Lower lobe of right lung (tissue), 2 donors: ENCODE measurements at regions not wholly inside any gene's neighbourhood (a gene's known extent, or its start where the extent isn't known, plus 50 kb on each side); places are given as distances from the start of the nearest gene placed in this dataset.
A peak's percentile ranks its signal among the peaks of the same experiment; 100 is the strongest.

Experiments used
- ATAC-seq, 2 donors: fragments of 200-7000 bp; cut with Tn5 transposase; one replicate each; pipeline ENCODE4 v1.9.1; 2020 to 2022; ENCODE audit warnings: mild to moderate bottlenecking in 2 of 2, moderate library complexity in 2 of 2
- DNase-seq: peaks from one replicate; pipeline ENCODE4 v3.0.0-alpha.2; 2020
- H3K27ac ChIP-seq: fragments of 200-600 bp; one replicate; pipeline ENCODE4 v1.8.0; 2022
- H3K27me3 ChIP-seq: fragments of 200-600 bp; one replicate; pipeline ENCODE4 v1.8.0; 2022; ENCODE audit warnings: low read depth
- H3K36me3 ChIP-seq: fragments of 200-600 bp; one replicate; pipeline ENCODE4 v1.8.0; 2022; ENCODE audit warnings: mild to moderate bottlenecking
- H3K4me1 ChIP-seq: fragments of 200-600 bp; one replicate; pipeline ENCODE4 v1.8.0; 2022
- H3K4me3 ChIP-seq: fragments of 200-600 bp; one replicate; pipeline ENCODE4 v1.8.0; 2022; ENCODE audit warnings: mild to moderate bottlenecking
- H3K9me3 ChIP-seq: fragments of 200-600 bp; one replicate; pipeline ENCODE4 v1.8.0; 2022
- CTCF ChIP-seq: fragments of 200-600 bp; IDR thresholded peaks from one replicate; pipeline ENCODE4 v1.8.0; 2022; ENCODE audit warnings: antibody characterized with exemption, mild to moderate bottlenecking
- intact Hi-C: fragments of 100-400 bp; cut with DNase I; formaldehyde crosslinking; loops from one replicate; pipeline ENCODE4 v1.11.0; 2022
- donor health status: DM: no; HTN: yes; CAD: no; lungs with severe emphysema.

DNA sequence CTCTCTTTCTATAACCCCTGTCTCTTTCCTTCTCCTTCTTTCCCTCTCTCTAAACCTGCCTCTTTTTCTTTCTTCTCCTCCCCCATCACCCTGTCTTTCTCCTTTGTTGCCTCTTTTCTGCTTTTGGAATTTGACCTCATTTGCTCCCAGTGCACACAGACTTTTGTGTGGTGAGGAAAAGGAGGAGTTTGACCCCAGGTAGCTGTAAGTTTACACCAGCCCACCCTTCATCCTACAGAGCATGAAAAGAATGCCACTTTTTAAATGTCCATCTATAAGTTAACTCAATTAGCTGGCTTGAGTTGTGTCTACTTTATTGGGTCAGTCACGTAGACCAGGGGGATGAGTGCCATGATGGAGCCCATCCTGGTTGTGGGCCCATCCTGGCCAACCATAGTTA is 146.8 kb upstream of the SLC38A2 start:
- H3K9me3 ChIP-seq, result no peaks in the 10 kb centered on the region
- H3K27me3 ChIP-seq, result no peaks in the 10 kb centered on the region
- H3K4me3 ChIP-seq, result no peak overlapping the region
- ATAC-seq, result no peak
- peak overlapping the region; percentile 46 for H3K27ac ChIP-seq
- H3K36me3 ChIP-seq, result no peaks in the 10 kb centered on the region
- intact Hi-C loops, result no loop called here
- peaks cover 23% of the 10 kb centered on the region for H3K4me1 ChIP-seq
- no peak for DNase-seq
- TF ChIP-seq CTCF, result no peak

GRCh38 chr12:46518729-46519128 is 146.2 kb upstream of the SLC38A2 start:
- Histone ChIP-seq H3K27ac (no peak overlapping the region), H3K27me3 (no peaks in the 10 kb centered on the region)
- intact Hi-C loops, result no loop called here

GRCh38 chr12:46518169-46518568 is 145.6 kb upstream of the SLC38A2 start:
- intact Hi-C loops, result no loop called here
- no peaks in the 10 kb centered on the region for H3K9me3 ChIP-seq
- no peak overlapping the region for H3K4me3 ChIP-seq
- ATAC-seq (peak; percentile 43 to 78), DNase-seq (no peak)
- TF ChIP-seq CTCF, result no peak
- H3K27ac ChIP-seq, result no peak overlapping the region
- peaks cover 23% of the 10 kb centered on the region for H3K4me1 ChIP-seq
- H3K36me3 ChIP-seq, result no peaks in the 10 kb centered on the region
- no peaks in the 10 kb centered on the region for H3K27me3 ChIP-seq

More at GRCh38 chr12:46518729-46519128, 146.2 kb upstream of the SLC38A2 start:
- Histone ChIP-seq H3K4me1 (peaks cover 23% of the 10 kb centered on the region), H3K4me3 (no peak overlapping the region), H3K9me3 (no peaks in the 10 kb centered on the region), H3K36me3 (no peaks in the 10 kb centered on the region)
- DNase-seq, result no peak
- ATAC-seq, result no peak
- no peak for TF ChIP-seq CTCF

DNA sequence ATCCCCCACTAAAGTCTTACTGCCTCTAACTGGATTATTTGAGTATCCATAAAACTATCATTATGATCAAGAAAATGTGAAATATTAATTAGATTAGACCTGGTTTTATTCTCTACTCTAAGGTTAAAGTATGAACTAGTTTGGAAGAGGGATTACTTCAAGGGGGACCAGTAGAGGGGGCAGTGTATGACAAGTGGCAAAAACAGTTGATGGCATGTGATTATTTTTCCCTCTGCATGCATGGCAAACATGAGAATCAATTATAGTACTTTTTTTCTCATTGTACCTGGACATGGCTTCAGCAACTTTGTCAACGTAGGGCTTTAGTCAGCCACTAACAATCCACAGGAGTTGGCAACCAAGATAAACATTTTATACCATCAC is 145.0 kb upstream of the SLC38A2 start:
- no peaks in the 10 kb centered on the region for H3K9me3 ChIP-seq
- H3K4me1 ChIP-seq, result peaks cover 20% of the 10 kb centered on the region
- no peak overlapping the region for H3K27ac ChIP-seq
- intact Hi-C loops, result no loop called here
- no peaks in the 10 kb centered on the region for H3K36me3 ChIP-seq
- H3K27me3 ChIP-seq, result no peaks in the 10 kb centered on the region
- no peak for TF ChIP-seq CTCF
- no peak overlapping the region for H3K4me3 ChIP-seq
- ATAC-seq (no peak), DNase-seq (no peak)

DNA sequence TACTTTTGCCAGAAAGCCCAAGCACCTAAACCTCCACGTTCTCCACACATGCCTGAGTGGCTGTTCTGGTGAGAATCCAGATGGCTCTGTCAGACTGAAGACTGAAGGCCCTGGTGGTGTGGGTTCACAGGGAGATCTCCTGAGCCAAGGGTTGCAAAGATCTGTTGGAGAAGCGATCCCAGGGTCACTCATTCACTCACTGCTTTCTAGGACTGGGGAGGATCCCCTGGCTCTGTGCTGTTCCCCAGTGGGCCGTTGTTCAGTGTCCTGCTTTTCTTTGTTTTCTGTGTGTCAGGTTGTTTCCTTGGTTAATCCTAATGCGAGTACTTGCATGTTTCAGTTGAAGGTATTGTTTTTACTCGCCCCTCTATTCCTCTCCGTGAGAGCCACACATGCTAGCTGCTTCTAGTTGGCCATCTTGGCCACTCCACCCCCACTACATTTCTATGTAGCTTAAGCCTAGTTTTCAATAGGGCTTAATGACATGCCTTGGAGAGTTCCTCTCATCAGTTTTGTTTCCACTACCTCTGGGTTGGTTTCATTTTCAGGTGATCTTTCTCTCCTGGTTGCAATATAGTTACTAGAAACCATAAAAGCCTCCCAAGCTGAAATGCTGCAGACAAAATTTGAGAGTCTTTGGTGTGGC is 144.5 kb upstream of the SLC38A2 start:
- Histone ChIP-seq H3K4me3 (no peak overlapping the region), H3K27me3 (no peaks in the 10 kb centered on the region), H3K4me1 (peaks cover 17% of the 10 kb centered on the region), H3K9me3 (no peaks in the 10 kb centered on the region), H3K36me3 (no peaks in the 10 kb centered on the region), H3K27ac (peak overlapping the region; percentile 9)
- TF ChIP-seq CTCF, result no peak
- DNase-seq (no peak), ATAC-seq (no peak)
- intact Hi-C loops, result no loop called here
